ENCODE measurements at regions not wholly inside any gene's neighbourhood (a gene's known extent, or its start where the extent isn't known, plus 50 kb on each side); places are given as distances from the start of the nearest gene placed in this dataset.

DNA sequence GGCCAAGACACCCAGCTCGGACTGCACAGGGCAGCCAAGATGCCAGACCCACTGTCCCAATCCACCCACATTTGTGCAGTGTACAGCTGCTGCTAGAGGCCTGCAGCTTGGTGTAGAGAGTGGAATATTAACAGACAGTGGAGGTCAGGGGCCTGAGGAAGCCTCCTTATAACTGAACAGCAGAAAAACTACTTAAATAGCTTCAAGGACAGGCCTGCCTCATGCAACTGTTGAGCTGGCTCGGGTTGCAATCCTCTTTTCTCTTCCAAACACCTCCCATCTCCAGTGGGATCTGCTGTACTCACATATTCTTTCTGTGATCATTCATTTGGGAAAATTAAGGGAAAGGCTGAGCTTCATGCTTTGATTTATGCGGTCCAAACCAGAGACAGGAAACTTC is 1043.2 kb upstream of the TMEM132C start:
- DNase-seq: no peak

DNA sequence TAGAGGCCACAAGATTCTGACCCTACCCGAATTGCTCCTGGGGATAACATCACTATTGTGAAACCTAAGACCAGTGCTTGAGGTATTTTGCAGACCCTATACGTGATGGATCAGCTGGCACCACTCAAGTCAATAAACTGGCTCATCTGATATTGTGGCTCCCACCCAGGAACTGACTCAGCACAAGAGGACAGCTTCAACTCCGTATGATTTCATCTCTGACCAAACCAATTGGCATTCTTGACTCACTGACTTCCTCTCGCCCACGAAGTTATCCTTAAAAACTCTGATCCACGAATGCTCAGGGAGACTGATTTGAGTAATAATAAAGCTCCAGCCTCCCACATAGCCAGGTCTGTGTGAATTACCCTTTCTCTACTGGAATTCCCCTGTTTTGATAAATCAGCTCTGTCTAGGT is 1036.1 kb upstream of the TMEM132C start:
- DNase-seq: no peak

DNA sequence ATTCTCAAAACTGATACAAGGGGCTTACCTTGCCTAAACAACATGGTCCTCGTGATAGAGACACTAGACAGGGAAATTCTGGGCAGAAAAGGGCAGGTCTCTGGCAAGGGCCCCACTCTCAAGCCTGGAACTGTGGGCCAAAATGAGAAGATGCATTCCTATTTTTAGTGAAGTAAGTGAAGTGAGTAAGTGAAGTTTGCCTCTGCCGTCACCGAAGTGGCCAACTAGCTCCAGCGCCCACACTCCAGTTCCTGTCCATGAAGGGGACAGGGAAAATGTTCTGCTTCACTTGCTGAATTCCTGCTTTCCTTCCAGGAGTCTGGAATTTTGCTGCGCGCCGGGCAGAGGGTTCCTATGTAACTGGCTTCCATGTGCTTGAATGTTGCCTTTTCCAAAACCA is 1035.6 kb upstream of the TMEM132C start:
- no peak for DNase-seq

DNA sequence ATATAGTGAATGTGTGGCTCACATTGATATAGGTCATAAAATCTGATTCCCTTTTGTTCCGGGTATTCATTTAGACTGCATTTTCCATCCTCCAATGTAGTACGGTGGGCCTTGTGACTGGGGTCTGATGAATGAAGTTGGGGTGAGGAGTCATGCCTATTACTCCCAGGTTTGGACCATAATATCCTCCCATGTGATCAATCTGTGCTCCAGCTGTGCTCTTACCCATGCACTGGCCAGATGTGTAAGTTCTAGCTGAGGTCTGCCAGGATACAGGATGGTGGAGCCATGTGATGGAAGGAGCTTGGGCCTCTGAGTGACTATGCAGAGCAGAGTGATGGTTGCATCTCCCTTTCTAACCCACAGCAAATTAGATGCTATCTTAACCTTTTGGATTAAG is 1034.0 kb upstream of the TMEM132C start:
- DNase-seq: no peak

DNA sequence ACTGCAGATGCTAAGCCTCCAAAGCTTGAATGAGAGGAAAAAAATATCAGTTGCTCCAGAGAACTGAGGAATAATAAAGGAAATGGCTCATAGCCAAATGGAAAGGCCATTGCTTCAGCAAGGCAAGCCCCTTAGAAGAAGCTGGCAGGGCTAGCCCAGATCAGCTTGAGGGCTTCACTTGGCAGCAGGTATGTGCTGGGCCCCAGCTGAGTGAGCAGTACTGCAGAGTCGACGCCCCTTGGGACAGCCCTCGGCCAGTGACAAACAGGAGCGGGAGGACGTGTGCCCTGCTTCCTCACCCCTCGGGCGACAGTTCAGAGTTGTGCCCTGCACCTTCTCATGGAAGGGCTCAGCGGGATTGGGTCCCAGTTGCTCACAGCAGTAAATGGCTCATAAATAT is 1031.2 kb upstream of the TMEM132C start:
- no peak for DNase-seq

DNA sequence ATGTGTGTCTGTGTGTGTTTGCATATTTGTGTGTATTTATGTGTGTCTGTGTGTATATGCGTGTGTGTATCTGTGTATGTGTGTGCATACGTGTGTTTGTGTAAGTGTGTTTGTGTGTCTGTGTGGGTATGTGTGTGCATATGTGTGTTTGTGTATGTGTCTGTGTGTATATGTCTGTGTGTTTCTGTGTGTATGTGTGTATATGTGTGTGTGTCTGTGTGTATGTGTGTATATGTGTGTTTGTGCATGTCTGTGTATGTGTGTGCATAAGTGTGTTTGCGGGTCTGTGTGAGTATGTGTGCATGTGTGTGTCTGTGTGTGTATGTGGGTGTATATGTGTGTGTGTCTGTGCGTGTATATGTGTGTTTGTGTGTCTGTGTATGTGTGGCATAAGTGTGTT is 1030.5 kb upstream of the TMEM132C start:
- no peak for DNase-seq

DNA sequence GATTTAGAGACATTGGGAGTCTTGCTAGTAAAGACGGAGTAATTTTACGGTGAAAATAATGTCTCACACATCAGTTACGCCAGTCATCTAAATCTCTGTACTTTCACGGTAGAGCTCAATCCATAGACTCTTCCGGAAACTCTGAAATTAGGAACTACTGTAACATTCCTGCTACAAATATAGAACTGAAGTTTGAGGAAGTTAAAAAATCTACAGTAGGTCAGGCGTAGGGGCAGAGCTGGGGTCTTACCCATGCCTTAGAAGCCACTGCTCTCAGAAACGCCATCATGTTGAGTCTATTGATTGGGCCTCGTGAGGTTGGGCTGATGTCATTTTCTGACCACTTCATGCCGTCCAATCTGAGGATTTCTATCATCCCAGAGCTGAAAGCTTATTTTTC is 1029.8 kb upstream of the TMEM132C start:
- DNase-seq: no peak

DNA sequence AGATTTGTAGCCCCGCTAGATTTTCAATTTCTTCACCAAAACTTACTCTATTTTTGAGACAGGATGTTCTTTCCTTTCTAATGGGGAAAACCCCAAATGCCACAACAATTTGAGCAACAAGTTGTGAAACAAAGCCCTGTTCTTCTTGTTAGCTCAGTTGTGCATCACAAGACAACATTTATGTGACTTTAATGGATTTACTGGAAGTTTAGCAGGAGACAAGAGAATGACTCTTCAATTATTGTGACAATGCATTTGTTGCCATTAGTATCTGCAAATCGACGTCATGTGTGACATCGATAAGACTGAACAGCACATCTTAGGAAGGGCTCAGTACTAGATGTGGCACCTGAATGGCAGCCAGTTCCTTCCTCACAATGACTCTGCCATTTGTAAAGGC is 1028.9 kb upstream of the TMEM132C start:
- DNase-seq: no peak

DNA sequence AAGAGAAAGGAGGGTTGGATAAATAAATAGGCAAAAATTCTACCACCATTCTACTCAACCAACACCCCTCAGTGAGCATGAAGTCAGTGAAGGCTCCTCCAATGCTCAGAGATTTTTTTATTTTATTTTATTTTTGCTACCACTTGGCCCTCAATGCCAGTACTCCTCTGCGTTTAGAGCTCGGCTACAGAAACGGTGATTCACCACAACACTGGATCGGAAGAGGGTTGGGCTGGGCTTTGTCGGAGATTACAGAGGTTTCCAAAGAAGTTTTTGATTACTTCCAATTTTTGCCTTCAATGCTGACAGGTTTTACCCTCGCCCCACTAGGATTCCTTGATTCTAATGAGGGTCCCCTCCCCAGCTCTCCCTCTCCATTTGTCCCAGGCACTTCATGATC is 1027.2 kb upstream of the TMEM132C start:
- no peak for DNase-seq

DNA sequence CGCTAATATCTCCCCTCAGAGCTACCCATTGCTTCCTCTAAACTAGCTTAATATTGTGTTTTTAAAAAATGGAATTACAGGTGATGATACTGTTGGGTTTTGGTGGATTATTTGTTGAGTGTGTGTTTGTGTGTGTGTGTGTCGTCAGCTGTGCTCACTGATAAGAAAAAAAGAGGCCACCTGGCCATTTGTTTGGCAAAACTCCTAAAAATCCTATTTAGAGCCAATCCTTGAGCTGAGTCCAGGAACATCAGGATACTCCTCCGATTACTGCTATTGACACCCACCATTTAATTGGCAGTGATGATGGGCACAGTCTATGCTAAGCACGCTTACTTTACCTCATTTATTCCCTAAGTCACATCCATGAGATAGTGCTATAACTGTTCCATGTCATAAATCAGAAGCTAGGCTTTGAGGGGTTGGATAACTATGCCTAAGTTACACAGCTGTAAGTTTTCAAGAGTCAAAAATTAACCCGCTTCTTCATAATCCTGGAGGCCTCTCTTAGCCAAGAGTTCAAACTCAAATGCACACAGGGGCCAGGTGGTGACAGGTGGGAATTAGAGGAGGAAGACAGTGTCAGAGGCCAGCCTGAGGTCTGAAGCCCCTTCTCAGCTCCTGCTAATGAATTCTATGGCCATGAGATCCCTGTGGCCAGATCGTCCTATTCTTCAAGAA is 1026.6 kb upstream of the TMEM132C start:
- DNase-seq: no peak

DNA sequence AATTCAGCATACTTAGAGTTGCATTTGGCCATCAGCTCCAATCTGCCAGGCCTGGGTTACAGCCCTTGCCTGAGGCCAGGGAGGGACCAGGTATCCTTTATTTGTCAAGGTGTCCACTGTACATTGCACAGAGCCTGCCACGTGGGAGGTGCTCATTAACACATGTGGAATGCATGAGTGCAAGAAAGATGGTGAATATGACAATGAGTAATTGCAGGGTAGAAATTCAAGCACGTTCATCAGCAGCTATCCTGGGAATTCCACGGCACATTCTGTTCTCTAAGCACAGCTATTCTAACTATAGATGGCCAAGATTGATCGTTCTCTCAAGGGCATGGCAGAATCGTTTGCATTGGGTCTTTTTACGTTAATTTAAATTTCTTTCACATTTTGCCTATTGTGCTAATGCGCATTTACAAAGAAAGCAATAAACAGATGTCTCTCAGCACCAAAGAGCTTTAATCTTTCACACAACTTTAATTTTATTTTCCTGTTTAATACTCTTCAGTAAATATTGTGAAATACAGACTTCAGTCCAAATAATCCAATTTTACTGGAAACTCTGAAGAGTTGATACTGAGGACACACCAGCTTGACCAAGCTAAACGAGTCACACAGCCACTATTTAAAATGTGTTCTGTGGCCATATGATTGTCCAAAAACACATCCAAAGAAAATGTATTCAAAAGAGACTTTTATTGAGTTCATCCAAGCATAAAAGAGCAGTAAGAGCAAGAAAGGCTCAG is 1025.7 kb upstream of the TMEM132C start:
- no peak for DNase-seq

DNA sequence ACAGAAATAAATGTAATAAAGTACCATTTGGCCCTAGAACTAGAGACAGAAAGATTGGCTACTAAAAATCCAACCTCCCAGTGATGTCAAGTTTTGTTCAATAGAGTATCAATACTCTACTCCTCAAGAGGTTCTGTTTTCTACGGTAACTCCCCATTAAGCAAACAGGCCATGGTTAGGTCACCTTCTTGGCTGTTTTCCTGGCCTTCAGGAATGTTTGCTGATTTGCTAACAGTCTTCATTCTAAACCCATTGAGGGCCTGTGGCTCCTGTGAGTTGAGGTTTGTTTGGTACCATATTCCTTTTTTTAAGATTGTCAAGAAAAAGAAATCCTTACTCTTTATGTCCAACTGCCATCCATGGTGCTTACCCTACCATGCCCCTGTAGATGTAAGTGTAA is 1022.0 kb upstream of the TMEM132C start:
- no peak for DNase-seq

DNA sequence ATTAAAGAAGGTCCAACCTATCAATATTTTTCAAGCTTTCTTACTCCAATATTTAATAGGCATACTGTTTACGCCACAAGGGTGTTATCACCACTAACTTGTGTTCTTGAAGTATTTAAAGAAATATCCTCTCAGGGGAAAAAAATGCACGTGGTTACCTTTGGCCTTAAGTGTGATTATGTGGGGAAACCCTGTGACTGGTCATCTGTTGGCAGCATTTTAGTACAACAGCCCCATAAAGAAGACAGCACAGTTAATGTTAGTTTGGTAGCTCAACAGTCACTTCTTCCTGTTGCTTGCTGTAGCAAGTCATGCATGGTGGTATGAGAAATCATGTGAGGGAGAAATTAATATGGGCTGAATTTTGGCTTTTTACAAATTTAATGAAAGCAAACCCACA is 1021.5 kb upstream of the TMEM132C start:
- no peak for DNase-seq

DNA sequence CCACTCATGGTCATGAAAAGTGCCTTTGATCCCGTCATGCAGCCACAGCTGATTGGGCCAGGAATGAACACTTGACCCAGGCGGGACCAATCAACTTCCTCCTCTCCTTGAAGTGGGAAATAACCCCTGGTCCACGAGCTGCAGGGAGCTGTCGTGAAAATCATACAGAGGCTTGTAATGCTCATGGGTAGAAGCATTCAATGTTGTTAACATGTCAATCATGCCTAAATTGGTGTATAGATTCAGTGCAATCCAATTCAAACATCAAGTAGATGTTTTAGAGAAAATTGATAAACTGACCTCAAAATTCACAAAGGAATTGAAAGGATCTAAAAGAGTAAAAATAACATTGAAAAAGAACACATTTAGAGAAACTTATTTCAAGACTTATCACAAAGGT is 1019.0 kb upstream of the TMEM132C start:
- DNase-seq: no peak

DNA sequence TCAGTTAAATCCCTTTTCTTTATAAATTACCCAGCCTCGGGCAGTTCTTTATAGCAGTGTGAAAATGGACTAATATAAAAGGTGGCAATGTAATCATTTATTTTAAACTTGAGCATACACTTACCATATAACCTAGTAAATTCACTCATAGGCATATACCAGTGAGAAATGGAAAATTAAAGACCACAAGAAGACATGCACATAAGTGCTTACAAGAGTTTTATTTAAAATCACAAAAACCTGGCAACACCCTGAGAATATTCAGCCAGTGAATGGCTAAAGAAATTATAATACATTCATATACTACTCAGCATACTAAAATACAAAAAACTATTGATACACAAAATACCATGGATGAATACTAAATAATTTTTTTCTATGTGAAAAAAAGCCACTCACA is 1017.5 kb upstream of the TMEM132C start:
- no peak for DNase-seq

DNA sequence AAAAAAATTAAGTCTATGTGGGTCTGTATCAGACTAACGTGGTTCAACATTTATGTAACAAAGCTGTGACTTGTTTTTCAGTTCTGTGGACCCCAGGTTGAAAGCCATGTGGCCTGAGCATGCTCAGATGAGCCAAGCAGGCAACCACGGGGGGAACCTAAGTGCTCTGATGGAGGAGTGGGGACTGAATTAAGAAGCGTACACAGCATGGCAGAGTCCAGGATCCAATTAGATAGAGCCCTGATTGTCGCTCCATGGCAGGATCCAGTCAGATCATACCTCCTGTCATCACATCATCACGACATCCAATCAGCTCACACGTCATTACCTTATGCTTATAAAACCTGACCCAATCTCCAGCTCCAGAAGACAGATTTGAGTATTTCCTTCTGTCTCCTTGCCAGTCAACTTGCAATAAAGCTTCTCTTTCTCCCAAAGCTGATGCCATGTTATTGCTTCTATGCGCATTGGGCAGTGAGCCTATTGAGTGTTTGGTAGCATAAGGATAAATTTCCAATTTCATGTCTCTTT is 1013.1 kb upstream of the TMEM132C start:
- DNase-seq: no peak

DNA sequence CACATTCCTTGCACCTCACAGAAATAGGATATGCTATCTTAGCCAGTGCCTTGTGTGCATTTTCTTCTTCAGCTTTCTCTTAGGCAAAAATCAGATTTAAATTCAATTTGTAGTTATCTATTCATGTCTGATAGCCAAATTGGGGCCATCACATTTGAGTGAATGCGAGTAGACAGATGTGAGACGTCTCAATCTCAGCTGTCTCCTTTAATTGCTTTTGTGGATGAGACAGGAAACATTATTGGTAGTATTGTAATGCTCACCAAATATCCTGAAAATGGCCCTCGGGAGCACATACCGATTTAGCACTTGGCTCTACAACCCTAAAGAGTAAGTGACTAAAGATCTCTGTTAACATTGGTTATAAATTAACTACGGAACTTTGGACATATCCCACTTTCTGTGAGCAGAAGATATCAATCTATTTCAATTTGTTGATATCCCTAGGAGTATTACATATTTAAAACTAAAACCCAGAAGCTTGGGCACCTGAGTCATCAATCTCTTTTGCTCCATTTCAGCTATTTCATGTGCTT is 1012.5 kb upstream of the TMEM132C start:
- no peak for DNase-seq

DNA sequence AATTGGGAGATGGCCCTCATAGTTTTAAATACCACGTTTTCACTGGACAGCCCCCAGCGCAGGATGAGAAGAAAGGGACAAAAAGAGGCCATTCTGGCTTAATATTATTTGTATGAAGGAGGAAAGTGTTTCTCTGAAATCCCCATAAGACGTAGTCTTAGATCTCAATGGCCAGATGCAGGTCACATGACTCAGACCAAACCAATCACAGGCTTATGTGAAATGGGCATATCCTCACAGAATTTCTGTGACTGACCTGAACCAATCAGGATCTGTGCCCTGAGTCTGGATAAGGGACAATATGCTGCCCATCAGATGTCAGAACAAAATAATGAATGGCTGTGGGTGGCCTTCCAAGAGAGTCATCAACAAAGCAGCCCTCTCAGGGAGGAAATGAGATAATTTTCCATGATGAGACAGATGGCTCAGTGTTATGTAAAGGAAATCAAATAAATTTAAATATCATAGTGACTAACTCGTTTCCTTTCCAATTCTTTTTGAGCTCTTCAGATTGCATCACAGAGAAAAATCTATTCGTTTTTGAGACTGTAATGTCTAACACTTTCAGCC is 1009.5 kb upstream of the TMEM132C start:
- DNase-seq: no peak

DNA sequence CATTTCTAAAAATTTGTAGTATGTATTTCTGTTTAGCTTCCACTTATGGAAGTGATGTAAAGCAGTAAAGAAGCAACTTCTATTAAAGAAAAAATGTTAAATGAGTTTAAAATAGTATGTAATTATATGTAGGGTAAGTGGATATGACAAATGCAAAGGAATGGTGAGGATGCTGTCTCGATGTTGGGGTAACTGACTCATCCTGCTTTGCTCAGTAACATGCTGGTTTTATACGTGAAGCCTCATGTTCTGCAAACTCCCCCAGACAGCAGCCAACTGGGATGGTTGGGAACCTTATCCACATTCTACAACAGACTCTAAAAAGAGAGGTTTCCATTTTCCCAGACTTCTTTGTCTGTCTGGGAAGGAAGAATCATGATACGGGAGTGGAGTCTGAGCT is 1006.4 kb upstream of the TMEM132C start:
- DNase-seq: no peak

DNA sequence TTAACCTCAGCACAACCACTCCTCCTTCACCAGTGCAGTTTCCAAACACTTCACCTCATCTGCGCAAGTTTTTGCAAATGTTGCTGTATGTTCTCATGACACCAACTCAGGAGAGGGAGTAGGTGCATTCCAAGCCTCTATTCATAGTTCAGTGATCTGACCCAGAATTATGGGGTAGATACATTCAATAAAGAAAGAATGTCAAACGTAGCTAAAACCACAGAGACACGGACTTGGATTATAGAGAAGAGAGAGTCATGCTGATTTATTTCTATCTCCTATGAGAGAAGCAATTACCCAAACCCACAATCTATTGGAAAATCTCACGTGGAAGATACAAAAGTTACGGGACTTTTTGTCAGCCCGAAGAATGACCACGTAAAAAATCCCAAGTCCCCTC is 1006.0 kb upstream of the TMEM132C start:
- no peak for DNase-seq

DNA sequence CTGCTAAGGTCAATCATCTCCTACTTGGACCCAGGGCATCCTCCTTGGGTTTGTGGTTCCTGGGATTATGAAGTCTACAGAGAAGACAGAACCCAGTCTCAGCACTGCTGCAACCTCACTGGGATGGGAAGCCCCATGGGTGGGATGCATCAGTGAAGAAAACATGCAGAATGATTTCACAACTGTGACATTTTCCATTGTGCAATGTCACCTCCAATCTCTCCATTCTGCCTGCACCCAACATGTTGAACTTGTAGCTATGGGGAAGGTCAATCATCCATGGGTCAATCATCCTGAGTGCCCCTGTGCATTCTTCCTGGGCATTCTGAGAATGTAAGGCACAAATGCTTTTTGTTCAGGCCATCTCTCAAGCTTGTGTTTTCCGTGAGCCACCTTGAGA is 1004.4 kb upstream of the TMEM132C start:
- no peak for DNase-seq

DNA sequence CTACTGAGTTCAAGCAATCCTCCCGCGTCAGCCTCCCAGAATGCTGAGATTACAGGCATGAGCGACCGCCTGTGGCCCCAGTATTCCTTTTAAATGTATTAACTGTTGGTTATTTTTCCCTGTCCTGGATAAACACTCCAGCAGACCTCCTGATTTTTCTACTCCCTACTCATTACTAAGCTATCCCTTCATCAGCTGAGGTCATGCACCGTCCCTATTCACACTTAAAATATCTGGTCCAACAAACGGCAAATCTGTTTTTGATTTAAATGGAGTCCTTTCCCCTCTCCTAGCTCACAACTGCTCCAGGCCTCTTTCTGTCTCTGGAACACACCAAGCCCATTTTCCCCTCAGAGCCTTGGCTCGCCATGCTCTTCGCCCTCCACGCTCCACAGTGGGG is 1003.3 kb upstream of the TMEM132C start:
- DNase-seq: no peak

DNA sequence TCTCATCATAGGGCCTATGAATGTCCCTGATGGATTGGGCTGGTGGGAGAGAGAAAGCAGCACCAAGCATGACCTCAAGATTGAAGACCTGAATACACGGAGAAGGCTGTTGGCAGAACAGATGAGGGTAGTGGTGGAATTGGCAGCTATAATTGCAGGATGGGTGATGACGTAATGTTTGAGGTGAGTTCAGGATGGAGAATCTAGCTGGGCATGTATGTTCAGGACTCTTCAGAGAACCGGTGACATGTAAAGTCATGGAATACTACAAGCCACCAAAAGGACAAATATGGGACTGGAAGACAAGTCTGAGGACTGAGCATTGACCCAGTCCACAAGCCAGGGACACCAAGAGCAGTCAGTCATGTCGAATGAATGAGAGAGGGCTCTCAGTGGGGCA is 999.8 kb upstream of the TMEM132C start:
- no peak for DNase-seq

DNA sequence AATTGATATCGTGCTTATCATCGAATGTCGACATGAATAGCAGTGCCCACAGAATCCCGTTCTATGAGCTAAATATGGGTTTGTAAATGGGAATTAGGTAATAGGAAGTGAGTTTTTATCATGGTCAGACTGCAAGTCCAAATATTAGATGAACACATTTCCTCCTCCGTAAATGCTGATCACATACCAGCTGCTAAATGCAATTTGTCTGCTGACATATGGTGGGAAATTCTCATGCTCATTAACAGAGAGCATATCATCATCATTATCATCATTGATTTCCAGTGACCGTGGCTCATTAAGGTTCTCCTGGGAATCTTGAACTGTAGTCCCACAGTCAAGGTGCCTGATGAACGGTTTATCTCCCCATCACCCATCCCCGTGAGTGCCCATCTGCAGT is 998.8 kb upstream of the TMEM132C start:
- DNase-seq: no peak
